Right ventricle myocardium inferior (tissue), 1 donor: ENCODE measurements at regions not wholly inside any gene's neighbourhood (a gene's known extent, or its start where the extent isn't known, plus 50 kb on each side); places are given as distances from the start of the nearest gene placed in this dataset.
"Not testable (repeated sequence)": the region's sequence is repeated elsewhere in the genome, so short reads cannot be mapped to it uniquely, and the experiment has no call there.

Experiments used
- ATAC-seq: fragments of 200-7000 bp; cut with Tn5 transposase; one replicate; pipeline ENCODE4 v1.9.1; 2020; ENCODE audit warnings: mild to moderate bottlenecking, moderate library complexity
- DNase-seq: peaks from one replicate; pipeline ENCODE4 v3.0.0; 2021; ENCODE audit errors: missing footprints
- intact Hi-C: fragments of 100-400 bp; cut with DNase I; formaldehyde crosslinking; loops from one replicate; pipeline ENCODE4 v1.11.0; 2022
- donor health status: DM: no; HTN: yes; CAD: no; lungs with severe emphysema.

DNA sequence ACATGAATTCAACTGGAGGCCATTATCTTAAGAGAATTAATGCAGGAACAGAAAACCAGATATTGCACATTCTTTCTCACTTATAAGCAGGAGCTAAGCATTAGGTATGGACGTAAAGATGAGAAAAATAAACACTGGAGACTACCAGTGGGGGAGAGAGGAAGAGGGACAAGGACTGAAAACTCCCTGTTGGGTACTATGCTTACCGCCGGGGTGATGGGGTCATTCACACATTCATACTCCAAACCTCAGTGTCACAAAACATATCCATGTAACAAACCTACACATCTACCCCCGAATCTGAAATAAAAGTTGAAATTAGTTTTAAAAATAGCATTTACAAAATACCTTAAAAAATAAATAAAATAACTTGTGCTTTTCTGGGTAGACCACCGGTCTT lies 80.8 kb upstream of the RAP1B start:
- ATAC-seq (no peak), DNase-seq (no peak)
- intact Hi-C loops, result loop anchor here (10.0 kb wide), 1 partner anchor 165 kb away; no protein-coding TSS in a partner anchor

- ATAC-seq (no peak), DNase-seq (no peak)
- intact Hi-C loops, result loop anchor here (10.0 kb wide), 1 partner anchor 165 kb away; no protein-coding TSS in a partner anchor
These were observed 80.4 kb upstream of the RAP1B start for GRCh38 chr12:68530299-68530698.

DNA sequence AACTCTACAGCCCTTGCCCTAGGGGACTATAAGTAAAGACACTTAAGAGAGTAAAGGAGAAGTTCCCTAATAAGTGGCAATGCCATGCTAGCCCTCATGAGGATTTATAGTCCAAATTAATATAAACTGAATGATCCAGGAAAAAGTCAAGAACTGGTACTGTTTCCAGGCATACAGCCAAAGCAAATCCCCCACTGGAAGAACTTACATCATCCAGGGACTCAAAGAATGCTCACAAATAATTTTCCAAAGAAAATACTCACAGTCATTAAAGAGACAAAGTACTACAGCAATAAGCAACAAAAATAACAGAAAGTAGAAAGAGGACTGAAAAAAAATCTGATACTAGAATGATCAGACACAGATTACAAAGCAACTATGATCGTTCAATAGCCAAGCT lies 79.7 kb upstream of the RAP1B start:
- DNase-seq (no peak), ATAC-seq (peak; percentile 57)
- intact Hi-C loops, result loop anchor here (10.0 kb wide), 1 partner anchor 166 kb away; no protein-coding TSS in a partner anchor

DNA sequence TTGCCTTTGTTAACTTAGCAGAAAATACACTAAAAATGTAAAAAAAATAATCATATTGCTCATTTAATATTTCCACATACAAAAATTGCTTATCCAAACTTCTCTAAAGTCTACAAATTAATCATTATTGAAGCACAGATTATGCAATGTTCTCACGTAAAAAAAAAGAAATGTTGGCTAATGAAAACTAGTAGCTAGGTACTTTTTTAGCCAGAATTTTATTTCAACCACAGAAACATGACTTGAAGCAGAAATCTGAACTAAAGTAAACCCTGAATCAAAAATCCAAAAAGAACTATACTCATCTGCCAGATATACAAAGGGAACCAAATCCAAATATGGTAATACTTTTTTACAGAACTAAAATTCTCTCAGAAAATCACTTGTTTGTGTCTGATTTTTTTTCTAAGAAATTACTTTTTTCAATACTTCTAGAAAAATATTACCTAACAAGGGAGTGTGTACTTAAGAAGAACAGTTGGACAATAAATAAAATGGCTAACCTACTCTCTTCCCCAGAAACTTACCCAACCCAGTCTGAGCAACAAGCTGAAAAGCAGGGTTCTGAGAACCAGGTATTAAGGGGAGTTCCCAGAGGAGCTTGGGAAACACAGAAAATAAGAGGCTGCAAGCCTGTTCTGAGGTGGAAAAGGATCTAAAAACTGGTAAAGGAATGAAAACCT lies 78.4 kb upstream of the RAP1B start:
- no peak for DNase-seq
- peak; percentile 76 for ATAC-seq
- intact Hi-C loops, result loop anchor here (10.0 kb wide), 1 partner anchor 168 kb away; no protein-coding TSS in a partner anchor

DNA sequence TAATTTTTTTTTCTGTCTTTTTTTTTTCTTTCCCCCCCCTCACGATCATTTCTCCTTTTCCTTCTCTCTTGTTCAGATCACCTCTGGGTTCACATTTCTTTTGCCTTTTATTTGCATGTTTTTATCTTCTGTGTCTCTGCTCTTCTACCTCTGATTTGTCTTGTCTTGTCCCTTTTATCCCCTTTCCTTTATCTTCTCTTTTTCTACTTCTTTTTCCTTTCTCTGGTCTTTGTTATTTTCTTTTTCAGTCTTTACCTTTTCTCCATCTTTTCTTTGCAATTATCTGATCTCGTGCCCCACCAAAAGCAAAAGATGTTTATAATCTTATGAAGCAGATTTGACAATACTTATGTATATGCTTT lies 77.8 kb upstream of the RAP1B start:
- intact Hi-C loops, result loop anchor here (10.0 kb wide), 1 partner anchor 168 kb away; no protein-coding TSS in a partner anchor
- DNase-seq, result no peak
- ATAC-seq, result no peak

DNA sequence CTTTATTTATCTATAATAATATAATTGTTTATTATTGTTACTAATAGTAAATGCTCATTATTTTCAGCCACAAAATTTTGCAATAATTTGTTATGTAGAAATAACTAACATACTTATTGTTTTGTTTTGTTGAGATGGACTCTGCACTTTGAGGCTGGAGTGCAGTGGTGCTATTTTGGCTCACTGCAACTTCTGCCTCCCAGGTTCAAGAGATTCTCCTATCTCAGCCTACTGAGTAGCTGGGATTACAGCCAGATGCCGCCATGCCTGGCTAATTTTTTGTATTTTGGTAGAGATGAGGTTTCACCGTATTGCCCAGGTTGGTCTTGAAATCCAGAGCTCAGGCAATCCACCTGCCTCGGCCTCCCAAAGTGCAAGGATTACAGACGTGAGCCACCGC lies 76.6 kb upstream of the RAP1B start:
- ATAC-seq (no peak), DNase-seq (no peak)
- intact Hi-C loops, result loop anchor here (10.0 kb wide), 1 partner anchor 169 kb away; no protein-coding TSS in a partner anchor

- DNase-seq (no peak), ATAC-seq (no peak)
- intact Hi-C loops, result loop anchor here (10.0 kb wide), 1 partner anchor 172 kb away; no protein-coding TSS in a partner anchor
These were observed 73.7 kb upstream of the RAP1B start for GRCh38 chr12:68536885-68537485.

DNA sequence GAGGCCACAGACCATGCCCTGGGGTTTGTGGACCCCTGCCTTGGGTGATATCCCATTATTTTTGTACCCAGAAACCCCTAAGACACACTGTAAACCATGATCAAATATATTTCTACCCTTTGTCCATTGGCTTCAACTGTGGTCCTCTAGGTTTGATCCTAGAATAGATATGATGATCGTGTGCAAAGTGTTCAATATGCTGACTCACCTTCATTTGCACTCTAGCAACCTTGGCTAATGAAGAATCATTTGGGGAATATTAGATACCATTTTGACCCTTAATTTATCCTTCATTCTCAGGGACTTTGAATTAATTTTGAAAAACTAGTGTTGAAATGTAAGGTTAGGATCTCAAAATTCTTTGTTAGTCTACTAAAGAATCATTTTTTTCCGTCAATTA lies 73.1 kb upstream of the RAP1B start:
- intact Hi-C loops, result loop anchor here (10.0 kb wide), 1 partner anchor 173 kb away; no protein-coding TSS in a partner anchor
- DNase-seq, result no peak
- ATAC-seq, result no peak

- ATAC-seq (peak; percentile 97), DNase-seq (peak; percentile 85)
- intact Hi-C loops, result loop anchor here (10.0 kb wide), 1 partner anchor 174 kb away; no protein-coding TSS in a partner anchor
These were observed 71.7 kb upstream of the RAP1B start for GRCh38 chr12:68538726-68539614.

DNA sequence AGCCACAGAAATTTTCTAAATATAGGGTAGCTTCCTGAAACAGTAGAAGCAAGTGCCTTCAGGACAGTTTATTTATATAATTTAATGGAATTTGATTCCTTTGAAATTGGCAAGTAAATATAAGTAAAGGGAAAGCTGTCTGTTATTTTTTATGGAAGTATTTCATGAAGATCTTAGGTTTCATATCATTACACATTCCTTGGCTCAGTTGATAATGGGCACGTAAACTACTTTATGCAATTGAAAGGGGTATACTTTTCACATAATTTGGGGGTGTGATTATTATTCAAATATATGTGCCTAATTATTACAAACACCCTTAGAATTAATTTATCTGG lies 71.1 kb upstream of the RAP1B start:
- intact Hi-C loops, result loop anchor here (10.0 kb wide), 1 partner anchor 175 kb away; no protein-coding TSS in a partner anchor
- no peak for ATAC-seq
- no peak for DNase-seq

DNA sequence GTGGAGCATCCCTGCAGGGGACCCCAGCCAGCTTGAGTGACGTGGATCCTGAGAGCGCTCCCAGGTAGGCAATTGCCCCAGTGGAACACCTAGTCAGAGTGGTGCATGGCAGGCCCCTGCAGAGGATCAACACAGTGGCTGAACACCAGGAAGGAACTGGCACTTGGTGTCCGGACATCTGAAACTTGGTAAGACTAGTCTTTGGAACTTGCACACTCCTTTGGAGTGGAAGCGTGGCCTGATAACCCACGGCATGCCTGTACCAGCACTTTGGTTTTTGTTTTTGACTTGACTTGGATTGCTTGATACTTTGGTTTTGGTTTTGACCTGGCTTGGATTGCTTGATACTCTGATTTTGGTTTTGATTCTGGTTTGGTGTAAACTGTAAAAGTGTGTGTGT lies 69.9 kb upstream of the RAP1B start:
- intact Hi-C loops, DNase-seq, ATAC-seq: not testable (repeated sequence)

DNA sequence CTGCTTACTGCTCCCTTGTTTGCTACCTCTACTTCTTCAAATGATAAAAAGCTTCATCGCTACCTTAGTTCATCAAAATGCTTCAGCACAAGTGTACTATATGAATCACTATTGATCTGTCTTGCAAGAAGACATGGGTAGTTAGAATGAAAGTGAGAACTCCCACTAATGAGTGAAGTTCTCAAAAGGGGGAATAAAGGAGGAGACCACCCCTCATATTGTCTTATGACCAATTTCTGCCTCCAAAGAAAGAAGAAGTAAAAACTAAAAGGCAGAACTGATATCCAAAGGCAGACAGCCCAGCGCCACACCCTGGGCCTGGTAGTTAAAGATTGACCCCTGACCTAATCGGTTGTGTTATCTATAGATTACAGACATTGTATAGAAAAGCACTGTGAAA lies 63.4 kb upstream of the RAP1B start:
- intact Hi-C loops, DNase-seq, ATAC-seq: not testable (repeated sequence)

DNA sequence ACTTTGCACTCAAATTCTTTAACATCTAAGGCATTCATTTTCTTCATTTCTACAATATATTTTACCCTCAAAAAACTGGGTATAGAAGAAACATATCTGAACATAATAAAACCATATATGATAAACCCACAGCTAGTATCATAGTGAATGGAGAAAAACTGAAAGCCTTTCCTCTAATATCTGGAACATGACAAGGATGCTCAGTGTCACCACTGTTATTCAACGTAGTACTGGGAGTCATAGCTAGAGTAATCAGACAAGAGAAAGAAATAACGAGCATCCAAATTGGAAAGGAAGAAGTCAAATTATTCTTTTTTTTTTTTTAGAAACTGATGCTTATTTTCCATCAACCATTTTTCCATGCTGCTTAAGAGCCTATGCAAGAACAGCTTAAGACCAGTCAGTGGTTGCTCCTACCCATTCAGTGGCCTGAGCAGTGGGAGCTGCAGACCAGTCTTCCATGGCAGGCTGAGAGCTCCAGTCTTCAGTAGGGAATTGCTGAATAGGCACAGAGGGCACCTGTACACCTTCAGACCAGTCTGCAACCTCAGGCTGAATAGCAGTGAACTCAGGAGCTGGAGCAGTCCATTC lies 58.0 kb upstream of the RAP1B start:
- ATAC-seq, intact Hi-C loops: not testable (repeated sequence)

DNA sequence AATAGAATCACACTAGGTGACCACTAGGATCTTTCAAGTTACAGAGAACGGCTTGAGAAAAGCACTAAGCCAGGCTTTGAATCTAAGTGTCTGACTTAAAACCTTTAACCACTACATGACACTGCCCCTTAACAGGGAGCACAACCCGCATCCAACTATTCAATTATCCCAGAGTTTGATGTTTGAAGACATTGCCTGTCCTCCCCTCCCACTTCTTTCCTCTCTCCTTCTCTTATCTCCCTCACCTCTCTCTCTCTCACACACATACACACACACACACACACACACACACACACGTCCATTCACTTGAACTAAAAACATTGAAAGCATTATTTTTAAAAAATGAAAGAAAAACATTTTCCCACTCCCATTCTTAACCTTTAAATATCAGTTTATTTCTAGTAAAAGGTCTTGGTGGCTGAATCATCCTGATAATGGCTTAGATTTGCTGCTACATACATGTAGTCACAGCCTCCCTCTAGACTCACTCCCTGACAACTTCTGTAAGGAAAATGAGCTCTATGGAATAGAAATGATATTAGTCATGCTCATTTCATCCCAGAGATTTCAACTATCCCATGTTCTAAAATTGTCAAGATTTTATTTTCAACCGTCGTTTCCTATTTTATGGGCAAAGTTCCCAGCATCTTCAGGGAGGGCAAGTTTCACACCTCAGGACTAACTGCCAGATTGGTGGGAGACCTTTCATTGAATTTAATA lies 53.5 kb upstream of the RAP1B start:
- DNase-seq, result no peak
- intact Hi-C loops, result no loop called here
- no peak for ATAC-seq

More for the DNA sequence above, 58.0 kb upstream of the RAP1B start:
- not testable (repeated sequence) for DNase-seq

GRCh38 chr12:68559246-68559645 lies 51.5 kb upstream of the RAP1B start:
- DNase-seq, result no peak
- intact Hi-C loops, result no loop called here
- ATAC-seq, result no peak

- no peak for DNase-seq
- ATAC-seq, result peak; percentile 90
- intact Hi-C loops, result no loop called here
These were observed 50.5 kb upstream of the RAP1B start for GRCh38 chr12:68559984-68560850.

DNA sequence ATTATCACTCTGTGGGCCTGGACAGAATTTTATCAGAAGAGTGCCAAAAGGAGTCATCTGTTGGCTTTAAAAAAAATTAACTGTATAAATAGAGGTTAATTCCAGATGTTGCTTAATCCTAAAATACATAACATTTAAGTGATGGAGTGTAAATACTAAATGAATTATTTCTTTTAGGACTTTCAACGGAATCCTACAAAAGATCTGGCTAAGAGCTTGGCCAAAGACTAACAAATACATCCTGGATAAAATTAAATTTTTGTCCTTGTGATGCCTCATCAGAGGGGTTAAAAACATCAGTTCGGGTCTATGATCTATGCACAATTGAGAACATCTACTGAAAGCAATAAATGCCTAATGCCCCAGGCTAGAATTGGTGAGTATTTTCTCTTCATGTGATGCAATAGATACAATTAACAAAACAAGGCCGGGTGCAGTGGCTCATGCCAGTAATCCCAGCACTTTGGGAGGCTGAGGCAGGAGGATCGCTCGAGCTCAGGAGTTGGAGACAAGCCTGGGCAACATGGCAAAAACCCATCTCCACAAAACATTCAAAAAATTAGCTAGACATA lies 49.8 kb upstream of the RAP1B start:
- no peak for DNase-seq
- intact Hi-C loops, result no loop called here
- ATAC-seq, result no peak
